ENCODE measurements at regions not wholly inside any gene's neighbourhood (a gene's known extent, or its start where the extent isn't known, plus 50 kb on each side); places are given as distances from the start of the nearest gene placed in this dataset.

DNA sequence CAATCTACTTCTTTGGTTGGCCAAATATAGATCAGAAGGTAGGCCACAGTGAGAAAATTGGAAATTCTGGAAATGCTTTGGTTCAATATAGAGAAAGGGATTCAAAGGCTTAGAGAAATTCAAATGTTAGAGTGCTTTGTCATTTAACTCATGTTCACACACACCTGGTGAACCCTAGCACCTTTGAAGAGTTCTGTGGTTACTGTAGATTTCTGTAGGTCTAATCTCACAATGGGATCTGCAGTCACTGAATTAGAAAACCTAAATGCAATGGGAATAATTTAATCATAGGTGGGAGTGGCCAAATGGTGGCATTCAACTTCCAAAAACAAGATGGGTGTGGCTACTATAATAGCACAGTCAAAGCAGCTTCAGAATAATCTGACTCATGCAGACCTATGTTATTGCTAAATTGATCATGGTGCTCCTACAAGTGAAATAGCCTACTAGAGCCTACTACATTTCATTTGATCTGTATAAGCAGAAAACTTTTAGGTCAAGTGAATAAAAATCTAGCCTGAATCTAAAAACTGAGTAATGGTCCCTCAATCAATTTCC is 1152.9 kb downstream of the PCDH9 start (continued):
- TF ChIP-seq, protein P1, sequence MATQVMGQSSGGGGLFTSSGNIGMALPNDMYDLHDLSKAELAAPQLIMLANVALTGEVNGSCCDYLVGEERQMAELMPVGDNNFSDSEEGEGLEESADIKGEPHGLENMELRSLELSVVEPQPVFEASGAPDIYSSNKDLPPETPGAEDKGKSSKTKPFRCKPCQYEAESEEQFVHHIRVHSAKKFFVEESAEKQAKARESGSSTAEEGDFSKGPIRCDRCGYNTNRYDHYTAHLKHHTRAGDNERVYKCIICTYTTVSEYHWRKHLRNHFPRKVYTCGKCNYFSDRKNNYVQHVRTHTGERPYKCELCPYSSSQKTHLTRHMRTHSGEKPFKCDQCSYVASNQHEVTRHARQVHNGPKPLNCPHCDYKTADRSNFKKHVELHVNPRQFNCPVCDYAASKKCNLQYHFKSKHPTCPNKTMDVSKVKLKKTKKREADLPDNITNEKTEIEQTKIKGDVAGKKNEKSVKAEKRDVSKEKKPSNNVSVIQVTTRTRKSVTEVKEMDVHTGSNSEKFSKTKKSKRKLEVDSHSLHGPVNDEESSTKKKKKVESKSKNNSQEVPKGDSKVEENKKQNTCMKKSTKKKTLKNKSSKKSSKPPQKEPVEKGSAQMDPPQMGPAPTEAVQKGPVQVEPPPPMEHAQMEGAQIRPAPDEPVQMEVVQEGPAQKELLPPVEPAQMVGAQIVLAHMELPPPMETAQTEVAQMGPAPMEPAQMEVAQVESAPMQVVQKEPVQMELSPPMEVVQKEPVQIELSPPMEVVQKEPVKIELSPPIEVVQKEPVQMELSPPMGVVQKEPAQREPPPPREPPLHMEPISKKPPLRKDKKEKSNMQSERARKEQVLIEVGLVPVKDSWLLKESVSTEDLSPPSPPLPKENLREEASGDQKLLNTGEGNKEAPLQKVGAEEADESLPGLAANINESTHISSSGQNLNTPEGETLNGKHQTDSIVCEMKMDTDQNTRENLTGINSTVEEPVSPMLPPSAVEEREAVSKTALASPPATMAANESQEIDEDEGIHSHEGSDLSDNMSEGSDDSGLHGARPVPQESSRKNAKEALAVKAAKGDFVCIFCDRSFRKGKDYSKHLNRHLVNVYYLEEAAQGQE (IDR thresholded peaks at IDR 0.05; ENCODE audit: unreplicated experiment): no peak
- TF ChIP-seq EZH2phosphoT487 (IDR thresholded peaks at IDR 0.05; ENCODE audit: unreplicated experiment): no peak
- no peak for TF ChIP-seq EZH2 (IDR thresholded peaks at IDR 0.05; ENCODE audit: low read depth, unreplicated experiment)
- TF ChIP-seq CREB1 (CRISPR knock-in tag; IDR thresholded peaks at IDR 0.05; ENCODE audit: low read depth): no peak
- no peak for TF ChIP-seq ZNF114 (CRISPR knock-in tag; IDR thresholded peaks at IDR 0.05)

- Histone ChIP-seq H3K36me3 (ENCODE audit: insufficient read depth) (no peaks in the 10 kb centered on the region), H3K9me2 (ENCODE audit: insufficient read depth) (0 out of 2 replicates have a peak, but pooled peaks cover 9% of the 10 kb centered on the region), H2AFZ (no peak overlapping the region), H3K27ac (ENCODE audit: low read depth) (no peak overlapping the region), H3K79me2 (replicated peaks; ENCODE audit: insufficient read depth) (no peaks in the 10 kb centered on the region), H3K4me1 (ENCODE audit: insufficient read depth) (no peaks in the 10 kb centered on the region), H3K4me2 (no peak overlapping the region), H3K4me3 (no peak overlapping the region), H3K27me3 (ENCODE audit: insufficient read depth) (no peaks in the 10 kb centered on the region), H3F3A (replicated peaks; ENCODE audit: low read depth) (no peaks in the 10 kb centered on the region), H4K20me1 (replicated peaks; ENCODE audit: insufficient read depth) (no peaks in the 10 kb centered on the region)
- H3K4me1 Mint-ChIP-seq: peaks cover 2% of the 10 kb centered on the region; the same call in 1 of the 3 replicates
- ATAC-seq (no peak), DNase-seq (ENCODE audit: low spot score) (no peak)
- H3K36me3 Mint-ChIP-seq (ENCODE audit: low read depth): no peaks in the 10 kb centered on the region
- H3K9me3 Mint-ChIP-seq: no peaks in the 10 kb centered on the region
- TF ChIP-seq ETS1 (IDR thresholded peaks at IDR 0.05) (no peak), JUNB (IDR thresholded peaks at IDR 0.05; ENCODE audit: unreplicated experiment) (no peak), POLR2AphosphoS5 (IDR thresholded peaks at IDR 0.05; ENCODE audit: low read depth) (no peak), ZNF462 (CRISPR knock-in tag; IDR thresholded peaks at IDR 0.05) (no peak), EZH2 (IDR thresholded peaks at IDR 0.05; ENCODE audit: low read depth, unreplicated experiment) (no peak)
- no peak overlapping the region for H3K4me3 Mint-ChIP-seq
- no peaks in the 10 kb centered on the region for H3K27me3 Mint-ChIP-seq (ENCODE audit: insufficient read depth, low read depth, poor library complexity)
- H3K27ac Mint-ChIP-seq: no peak overlapping the region
These were observed 1153.7 kb downstream of the PCDH9 start for GRCh38 chr13:66076417-66076816.

Measured in GM23338 (cell line).